Left renal cortex interstitium (tissue), 4 donors: ENCODE measurements at regions not wholly inside any gene's neighbourhood (a gene's known extent, or its start where the extent isn't known, plus 50 kb on each side); places are given as distances from the start of the nearest gene placed in this dataset.
"Not testable (repeated sequence)": the region's sequence is repeated elsewhere in the genome, so short reads cannot be mapped to it uniquely, and the experiment has no call there.

ENCODE experiments used
- DNase-seq, 4 donors: peaks; one replicate each; pipeline ENCODE4 v3.0.0-alpha.2; 2013; ENCODE audit warnings: low read depth in 4 of 4, low spot score in 2 of 4, missing footprints in 1 of 4

DNA sequence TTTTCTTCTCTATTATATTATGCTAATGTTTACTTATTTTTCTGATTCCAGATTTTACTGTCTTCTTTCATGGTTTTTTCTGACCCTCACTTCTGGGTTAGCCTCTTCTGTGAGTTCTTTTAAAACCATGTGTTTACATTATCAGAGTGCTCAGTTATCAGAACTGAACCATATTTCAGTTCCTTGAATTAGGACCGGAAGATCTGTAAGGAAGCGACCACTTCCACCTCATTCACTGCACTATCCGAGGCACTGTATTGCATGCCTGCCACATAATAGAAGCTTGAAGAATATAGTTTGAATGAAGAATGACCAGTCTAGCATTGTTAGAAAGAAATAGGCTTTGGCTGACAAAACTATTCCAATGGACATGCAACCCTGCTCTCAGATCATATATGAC lies 281.0 kb upstream of the DEPDC1 start:
- DNase-seq, result no peak

DNA sequence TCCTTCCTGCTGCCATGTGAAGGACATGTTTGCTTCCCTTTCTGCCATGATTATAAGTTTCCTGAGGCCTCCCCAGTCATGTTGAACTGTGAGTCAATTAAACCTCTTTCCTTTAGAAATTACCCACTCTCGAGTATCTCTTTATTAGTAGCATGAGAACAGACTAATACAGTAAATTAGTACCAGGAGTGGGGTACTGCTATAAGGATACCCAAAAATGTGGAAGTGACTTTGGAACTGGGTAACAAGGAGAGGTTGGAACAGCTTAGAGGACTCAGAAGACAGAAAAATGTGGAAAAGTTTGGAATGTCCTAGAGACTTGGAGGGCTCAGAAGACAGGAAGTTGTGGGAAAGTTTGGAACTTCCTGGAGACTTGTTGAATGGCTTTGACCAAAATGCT lies 283.0 kb upstream of the DEPDC1 start:
- not testable (repeated sequence) for DNase-seq

DNA sequence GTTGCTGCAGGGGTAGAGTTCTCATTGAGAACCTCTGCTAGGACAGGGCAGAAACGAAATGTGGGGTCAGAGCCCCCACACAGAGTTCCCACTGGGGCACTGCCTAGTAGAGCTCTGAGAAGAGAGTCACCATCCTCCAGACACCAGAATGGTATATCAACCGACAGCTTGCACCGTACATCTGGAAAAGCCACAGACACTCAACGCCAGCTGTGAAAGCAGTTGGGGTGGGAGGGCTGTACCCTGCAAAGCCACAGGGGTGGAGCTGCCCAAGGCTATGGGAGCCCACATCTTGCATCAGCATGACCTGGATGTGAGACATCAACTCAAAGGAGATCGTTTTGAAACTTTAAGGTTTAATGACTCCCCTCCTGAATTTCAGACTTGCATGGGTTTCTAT lies 284.0 kb upstream of the DEPDC1 start:
- DNase-seq, result no peak

DNA sequence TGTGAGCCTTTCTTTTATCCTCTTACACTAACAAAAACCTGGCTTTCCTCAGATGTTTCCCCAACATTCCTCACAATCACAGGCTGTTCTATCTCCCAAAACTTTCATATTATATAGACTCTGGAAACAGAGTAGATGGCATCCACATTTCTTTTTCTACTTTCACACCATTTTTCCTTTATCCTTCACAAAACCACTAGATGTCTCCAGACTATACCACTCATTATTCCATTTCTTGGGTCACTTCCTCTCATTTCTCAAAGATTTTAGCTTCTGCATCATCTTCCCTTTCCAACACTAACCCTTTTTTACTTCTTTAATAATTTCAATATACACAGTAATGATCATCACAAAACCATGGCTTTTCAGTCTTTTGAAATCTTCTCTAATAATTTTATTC lies 286.0 kb upstream of the DEPDC1 start:
- no peak for DNase-seq

DNA sequence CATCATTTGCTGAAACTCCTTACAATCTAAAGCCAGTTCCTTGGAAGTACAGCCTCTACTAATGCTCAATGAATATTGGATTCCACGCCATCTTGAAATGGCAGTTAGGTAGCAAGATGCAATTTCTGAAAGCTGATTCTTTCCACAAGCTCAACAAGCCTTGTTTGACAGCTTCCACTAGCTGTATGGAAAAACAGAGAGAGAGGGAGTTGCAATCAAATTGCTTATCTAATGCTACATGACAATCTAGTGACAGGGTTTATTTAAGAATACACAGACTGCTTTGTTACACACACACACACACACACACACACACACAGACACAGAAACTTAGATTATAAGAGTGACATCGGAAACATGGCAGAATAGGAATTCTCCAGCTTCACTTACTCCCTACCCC lies 288.4 kb upstream of the DEPDC1 start:
- DNase-seq, result no peak

DNA sequence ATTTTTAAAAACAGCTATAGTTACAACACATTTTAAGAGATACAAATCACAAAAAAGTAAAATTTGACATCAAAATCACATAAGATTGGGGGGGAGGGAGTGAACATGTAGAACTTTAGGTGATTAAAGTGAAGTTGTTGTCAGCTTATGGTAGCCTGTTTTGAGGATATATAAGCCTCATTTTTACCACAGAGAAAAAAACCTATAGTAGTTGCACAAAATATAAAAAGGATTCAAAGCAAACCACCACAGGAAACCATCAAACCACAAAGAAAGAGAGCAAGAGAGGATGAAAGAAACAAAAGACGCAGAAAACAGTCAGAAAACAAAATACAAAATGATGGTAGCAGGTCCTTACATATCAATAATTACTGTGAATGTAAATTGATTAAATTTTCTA lies 291.9 kb upstream of the DEPDC1 start:
- no peak for DNase-seq

DNA sequence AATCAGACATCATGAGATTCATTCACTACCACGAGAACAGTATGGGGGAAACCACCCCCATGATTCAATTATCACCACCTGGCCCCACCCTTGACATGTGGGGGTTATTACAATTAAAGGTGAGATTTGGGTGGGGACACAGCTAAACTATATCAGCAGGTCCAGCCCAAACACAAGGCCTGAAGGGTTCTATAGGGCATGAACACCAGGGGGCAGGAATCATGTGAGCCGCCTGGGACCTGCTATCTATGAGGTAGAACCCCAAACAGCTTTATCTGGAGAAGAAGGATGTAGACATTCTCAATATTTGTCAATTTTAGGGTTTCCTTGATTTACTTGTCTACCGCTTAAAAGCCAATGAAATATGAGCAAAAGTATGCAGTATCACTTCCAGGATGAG lies 294.9 kb upstream of the DEPDC1 start:
- no peak for DNase-seq

DNA sequence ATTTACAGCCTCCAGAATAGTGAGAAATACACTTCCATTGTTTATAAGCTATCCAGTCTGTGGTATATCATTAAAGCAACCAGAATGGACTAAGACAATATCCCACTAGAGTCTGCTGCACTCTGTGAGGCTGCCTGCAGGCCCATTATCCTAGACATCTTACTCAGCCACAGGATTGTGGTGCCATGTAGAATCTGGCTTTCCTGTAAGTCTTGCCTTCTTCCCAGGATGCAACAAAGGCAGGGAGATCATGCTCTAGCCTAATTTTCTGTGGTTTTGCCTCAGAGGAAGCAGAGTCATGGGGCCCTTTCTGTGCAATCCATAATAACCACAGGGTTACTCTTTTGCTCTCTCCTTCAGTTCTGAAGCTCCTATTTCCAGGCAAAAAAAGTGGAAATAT lies 299.1 kb upstream of the DEPDC1 start:
- DNase-seq, result no peak

DNA sequence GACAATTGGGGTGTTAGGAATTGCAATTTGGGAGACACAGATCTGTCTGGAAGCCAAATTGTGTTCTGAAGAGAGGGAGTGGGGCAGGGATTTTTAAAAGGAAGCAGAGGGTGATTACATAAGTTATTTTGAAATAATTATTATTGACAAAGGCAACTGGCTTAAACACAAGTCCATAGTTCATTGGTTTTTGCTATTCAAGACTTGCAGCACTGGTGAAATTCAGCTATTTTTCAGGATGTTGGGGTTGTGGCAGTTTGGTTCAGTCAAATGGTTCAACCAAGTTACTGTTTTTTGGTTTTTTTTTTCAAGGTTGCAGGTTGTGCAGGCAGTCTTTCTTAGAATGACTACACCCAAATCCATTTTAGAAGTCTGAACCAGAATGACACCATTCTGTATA lies 300.0 kb upstream of the DEPDC1 start:
- DNase-seq, result no peak

DNA sequence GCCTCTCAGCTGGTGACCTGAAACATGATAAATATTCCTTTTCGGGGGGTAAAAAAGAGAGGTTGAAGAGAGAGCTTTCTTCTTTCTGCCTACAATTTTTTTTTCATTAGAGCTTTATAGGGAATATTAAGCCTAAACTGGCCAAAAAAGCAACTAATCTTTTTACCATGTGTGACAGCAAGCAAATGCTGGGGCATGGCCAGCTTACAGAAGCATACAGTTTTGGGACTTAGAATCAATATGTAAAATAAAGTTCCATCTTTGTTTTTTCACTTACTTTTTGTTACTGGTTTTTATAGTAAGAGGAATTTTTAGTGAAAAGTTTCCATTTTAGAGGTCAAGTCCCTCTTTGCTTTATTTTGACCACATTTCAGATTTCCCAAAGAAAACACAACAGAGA lies 301.2 kb upstream of the DEPDC1 start:
- DNase-seq, result no peak

DNA sequence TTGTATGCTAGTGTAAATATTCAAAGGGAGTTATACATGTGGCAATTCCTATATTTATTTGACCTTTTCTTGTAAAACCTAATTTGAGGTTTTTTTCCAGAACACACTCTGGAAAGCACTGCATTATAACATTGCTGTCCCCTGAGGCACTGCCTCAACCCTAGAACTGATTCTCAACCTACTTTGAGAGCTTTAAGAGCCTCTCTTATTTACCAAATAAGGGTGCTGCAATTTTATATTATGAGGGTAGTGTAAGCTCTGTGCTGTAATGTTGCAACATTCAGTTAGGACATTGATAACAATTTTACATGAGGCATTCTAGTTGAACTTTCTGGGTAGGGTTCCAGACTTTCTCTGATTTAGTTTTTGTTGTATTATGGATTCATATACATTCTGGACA lies 302.2 kb upstream of the DEPDC1 start:
- no peak for DNase-seq

DNA sequence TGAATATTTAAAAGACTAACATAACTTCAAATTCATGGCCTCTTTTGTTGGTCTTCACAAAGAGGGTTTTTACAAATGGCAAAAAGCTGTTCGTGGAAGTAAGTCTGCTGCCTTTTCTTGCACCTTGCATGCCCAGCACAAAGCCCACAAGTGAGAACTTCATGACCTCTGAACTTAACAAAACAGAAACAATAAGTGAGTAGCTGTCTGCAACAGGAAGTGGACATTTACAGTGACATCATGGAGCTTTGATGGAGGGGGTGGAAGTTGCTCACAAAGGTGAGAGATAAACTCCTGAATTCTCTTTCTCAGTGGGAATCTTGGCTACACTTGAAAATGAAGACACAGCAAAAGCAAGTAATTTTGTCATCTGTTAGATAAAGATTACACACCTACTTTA lies 303.3 kb upstream of the DEPDC1 start:
- DNase-seq, result no peak

DNA sequence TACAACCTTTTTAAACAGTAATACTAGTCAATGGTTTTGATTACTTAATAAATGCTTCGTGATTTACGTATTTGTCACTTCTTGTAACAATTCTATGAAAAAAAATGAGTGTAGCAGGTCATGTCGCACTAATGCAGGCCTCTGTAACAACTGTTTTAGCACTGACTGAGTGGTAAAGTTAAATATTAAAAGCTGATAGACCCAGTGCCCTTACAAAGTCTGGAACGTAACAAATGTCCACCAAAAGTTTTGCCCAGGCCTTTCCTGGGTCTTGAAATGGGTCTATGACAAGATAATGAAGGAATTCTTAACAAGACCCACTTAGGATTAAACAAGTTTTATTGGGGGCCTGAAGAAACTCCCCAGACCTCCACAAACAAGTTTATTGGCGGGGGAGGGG lies 304.6 kb upstream of the DEPDC1 start:
- no peak for DNase-seq

DNA sequence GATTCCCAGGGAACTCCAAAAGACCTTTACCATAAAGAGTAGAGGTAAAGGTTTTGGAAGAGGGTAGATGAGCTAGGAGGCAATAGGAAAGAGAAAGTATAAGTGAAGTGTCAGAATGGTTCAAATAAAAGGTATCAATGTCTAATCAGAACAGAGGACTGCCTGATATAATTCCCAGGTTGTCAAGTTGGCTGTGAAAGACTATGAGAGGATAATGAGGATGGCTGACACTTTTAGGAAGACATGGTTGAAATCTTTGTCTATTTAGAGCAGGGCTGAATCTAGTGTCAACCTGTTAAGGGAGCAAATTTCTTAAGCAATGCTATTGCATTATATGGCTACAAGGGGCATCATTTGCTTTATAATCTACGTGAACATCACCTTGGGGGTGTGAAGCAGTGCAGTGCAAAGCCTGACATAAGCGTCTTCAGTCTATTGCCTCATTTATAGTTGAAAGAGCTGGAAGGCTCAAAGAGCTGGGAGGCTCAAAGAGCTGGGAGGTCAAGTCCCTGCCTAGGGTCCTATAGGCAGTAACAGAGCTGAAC lies 308.3 kb upstream of the DEPDC1 start:
- DNase-seq, result no peak

DNA sequence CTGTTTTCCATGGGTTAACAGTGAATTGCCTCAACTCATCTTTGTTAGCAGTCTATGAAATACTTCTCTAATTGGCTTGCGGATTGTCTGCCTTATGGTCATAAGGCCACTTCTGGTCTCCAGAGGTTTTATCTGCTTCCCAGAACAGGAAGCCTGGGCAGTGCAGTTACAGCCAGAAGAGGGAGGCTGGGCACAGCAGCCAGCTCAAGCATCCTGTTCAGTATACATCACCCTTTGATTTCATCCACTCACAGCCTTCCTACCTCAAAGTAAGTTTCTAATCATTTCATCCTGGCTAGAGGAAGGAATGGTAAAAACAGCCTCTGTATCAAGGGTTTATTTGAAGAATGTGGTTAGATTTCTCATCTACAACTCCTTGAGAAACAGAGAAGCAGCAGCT lies 311.5 kb upstream of the DEPDC1 start:
- DNase-seq, result no peak

DNA sequence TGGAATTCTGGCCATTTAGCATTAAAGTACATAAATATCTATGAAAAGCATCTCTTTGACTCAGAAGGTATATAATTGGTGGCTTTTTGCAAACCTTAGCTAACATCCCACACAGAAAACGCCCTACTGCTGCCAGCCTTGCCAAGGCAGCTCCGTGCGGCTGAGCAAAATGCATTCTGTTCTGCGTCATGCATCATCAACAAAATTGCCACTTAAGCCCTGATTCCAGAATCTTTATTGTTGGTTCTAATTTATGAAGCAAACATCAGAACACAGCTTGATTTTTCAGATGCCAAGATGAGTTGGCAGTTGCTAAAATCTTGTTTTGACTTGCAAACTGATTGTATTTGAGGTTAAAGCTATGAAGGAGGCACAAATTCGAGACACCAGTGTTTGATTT lies 314.9 kb upstream of the DEPDC1 start:
- DNase-seq, result peak in 1 of 4 donors; percentile 21

DNA sequence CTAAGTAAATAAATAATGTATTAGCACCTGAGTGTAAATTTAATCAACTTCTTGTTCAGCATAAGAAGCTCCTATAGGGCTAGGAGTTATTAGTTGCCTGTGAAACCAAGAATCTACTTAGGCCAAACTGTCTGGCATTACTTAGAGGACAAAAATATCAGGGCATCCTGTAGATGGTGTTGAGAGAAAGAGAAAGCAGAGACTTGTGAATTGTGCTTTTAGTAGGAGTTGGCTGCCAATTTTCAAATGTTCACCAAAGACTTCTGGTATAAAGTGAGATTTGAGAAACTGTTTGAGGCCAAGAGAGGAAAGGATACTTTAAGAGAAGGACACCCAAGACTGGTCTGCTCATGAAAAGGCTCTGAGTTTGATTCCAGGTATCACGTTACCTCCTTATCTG lies 315.5 kb upstream of the DEPDC1 start:
- no peak for DNase-seq

DNA sequence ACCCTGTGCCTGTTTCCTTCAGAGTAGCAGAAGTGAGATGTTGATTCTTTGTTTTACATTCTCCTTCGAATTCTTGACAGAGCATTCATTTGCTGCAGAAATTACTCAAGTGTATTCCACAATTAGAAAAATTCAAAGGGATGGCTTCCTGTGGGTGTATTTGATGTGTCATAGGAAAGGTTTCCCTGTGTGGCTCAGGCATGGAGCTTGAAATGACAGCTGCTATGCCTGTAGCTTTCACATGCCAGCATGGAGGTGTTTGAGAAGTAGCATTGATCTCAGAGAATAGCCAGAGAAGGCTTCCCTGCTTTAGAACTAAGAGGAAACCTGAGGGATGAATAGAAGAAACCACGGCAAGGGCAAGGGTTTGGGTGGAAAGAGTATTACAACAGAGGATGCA lies 317.2 kb upstream of the DEPDC1 start:
- DNase-seq, result no peak

DNA sequence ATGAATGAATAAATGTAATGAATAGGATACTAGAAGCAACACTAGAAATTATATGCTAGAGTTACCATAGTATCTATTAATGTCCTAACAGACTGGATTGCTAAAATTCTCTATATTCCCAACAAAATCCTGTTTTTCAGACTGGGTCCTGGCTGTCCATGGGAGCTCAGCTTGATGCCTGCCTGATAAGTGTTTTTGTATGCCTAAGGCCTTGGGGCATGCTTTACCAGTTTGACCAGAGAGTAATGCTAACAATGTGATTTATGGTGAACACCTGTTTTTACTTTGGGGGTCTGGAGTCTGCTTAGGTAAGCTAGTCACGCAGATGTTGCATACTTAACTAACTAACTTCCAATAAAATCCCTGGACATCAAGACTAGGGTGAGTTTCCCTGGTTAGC lies 318.8 kb upstream of the DEPDC1 start:
- no peak for DNase-seq

DNA sequence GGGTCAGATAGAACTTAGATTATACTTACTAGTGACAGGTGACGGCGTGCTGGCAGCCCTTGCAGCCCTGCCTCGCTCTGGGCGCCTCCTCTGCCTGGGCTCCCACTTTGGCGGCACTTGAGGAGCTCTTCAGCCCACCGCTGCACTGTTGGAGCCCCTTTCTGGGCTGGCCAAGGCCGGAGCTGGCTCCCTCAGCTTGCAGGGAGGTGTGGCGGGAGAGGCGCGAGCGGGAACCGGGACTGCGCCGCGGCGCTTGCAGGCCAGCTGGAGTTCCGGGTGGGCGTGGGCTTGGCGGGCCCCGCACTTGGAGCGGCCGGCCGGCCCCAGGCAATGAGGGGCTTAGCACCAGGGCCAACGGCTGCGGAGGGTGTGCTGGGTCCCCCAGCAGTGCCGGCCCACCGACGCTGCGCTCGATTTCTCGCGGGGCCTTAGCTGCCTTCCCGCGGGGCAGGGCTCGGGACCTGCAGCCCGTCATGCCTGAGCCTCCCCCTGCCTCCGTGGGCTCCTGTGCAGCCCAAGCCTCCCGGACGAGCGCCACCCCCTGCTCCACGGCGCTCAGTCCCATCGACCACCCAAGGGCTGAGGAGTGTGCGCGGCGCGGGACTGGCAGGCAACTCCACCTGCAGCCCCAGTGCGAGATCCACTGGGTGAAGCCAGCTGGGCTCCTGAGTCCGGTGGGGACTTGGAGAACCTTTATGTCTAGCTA lies 320.8 kb upstream of the DEPDC1 start:
- not testable (repeated sequence) for DNase-seq

DNA sequence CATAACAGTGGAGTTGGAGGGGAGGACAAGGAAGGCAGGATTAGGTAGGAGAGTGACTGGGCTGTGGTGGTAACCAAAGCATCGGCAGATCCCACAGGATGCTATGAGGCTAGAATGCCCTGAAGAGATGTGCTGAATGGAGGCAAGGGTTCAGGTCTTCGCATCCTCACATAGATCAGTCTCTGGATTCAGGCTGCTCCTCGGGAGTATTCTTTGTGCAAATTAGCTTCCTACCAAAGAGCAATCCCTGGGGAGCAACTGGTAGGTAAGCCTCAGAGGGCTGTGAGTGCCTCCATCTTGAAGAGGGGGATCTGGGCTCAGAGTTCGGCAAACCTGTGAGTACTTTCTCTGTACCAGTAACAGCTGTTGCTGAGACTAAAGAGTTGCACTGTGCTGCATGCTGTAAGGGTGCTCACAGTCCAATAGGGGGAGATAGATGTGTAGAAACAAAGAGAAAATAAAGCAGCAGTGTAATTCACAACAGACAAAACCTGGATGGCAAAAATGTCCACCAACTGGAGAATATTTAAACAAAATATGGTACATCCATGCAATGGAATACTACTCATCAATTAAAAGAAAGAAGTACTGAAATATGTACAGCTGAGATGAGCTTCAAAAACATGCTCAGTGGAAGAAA lies 322.4 kb upstream of the DEPDC1 start:
- DNase-seq, result no peak

DNA sequence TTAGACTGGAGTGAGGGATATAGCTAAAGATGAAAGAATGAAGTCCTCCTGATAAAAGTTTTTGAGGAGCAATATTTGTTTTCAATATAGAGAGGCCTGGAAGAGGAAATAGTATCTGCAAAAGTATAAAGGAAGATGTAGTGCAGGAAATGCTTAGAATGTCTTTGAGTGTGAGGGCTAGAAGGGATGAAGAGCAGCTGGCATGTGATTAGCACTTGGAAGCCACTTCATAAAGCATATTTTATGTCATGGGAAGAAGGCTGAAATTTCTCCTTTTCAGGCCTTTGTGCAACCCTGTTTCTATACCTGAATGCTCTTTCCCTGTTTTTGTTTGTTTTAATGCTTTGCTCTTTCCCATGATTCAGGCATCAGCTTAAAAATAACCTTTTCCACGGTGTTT lies 323.3 kb upstream of the DEPDC1 start:
- DNase-seq, result no peak

DNA sequence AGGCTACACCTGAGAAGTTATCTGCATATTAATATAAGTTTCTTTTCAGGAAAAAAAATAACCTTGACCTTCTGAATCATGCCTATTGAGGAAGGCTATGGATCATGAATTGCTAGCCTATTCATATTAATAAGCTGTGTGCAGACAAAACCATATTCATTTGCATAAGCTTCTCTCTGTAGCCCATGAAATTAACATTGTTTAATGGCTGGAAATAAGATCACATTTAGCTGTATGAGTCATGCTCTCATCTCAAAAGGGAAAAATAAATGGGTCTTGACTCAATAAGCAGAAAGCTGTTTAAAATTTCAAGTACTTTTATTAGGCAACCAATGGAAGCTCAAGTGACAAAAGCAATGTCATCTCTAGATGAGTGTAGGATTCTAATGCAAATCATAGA lies 330.0 kb upstream of the DEPDC1 start:
- DNase-seq, result no peak
